ENCODE measurements at regions not wholly inside any gene's neighbourhood (a gene's known extent, or its start where the extent isn't known, plus 50 kb on each side); places are given as distances from the start of the nearest gene placed in this dataset.

DNA sequence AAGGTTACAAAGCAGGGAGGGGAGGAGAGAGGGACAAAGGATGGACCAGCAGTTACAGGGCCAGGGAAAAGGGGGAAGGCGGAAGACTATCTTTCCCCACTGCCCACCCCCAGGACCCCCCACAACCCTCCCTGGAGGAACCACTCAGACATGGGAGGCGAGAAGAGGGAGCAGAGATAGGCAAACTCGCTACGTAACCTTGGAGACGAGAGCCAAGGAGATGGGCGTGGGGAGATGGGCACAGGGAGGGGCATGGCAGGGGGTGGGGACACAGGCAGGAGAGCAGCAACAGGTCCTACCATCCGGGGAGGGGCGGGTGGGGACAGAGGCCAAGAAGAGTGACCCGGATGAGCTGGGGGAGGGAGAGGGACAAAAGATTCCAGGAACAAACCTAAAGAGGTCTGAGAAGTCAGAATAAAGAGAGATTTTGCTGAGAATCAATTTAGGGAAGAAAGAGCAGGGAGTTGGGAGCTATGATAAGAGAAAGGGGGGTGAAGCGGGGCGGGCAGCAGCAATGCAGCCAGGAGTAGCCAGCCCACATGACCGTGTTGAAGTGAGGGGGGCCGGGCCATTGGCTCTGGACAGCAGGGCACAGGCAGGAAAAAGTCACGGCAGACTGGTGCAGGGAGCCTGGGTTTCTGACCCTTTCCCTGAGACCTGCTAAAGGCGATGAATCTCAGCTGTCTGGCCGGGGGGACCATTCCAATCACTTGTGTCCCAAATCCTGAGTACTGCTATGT is 128.4 kb downstream of the BUD13 start:
- no peak overlapping the region for H3K27ac ChIP-seq
- H3K4me3 ChIP-seq = no peak overlapping the region
- H3K27me3 ChIP-seq = no peaks in the 10 kb centered on the region
- ATAC-seq (ENCODE audit: low FRiP score in 2 of 2) (no peak), DNase-seq (no peak)
- no peaks in the 10 kb centered on the region for H3K36me3 ChIP-seq
- H3K4me1 ChIP-seq = no peaks in the 10 kb centered on the region
- 44 to 61% methylated on average over 16 of the region's 16 CpGs for WGBS, 2 donors
- no peaks in the 10 kb centered on the region for H3K9me3 ChIP-seq
- TF ChIP-seq POLR2A (IDR thresholded peaks at IDR 0.05) = no peak
- TF ChIP-seq CTCF (IDR thresholded peaks at IDR 0.05) = no peak
- no peak for TF ChIP-seq EP300 (IDR thresholded peaks at IDR 0.05)

DNA sequence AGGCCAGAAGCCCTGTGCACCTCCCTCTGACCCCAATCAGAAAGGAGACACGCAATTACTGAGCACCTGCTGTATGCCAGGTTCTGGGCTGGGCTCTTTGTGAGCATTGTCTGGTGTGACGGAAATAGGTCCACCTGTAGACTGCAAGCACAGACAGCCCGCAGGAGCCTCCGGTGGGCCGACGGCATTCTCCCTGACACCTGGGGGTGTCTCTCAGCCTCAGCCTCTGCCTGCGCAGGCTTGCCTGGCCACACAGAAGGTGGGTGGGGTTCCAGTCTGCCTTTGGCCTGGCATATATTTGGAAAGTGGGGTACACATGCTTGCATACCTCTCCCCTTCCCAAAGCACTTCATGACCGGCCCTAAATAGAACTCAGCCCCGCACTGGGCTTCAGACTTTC is 129.3 kb downstream of the BUD13 start:
- H3K36me3 ChIP-seq = no peaks in the 10 kb centered on the region
- ATAC-seq (ENCODE audit: low FRiP score in 2 of 2) (no peak), DNase-seq (peak in 1 of 2 donors; percentile 51)
- TF ChIP-seq POLR2AphosphoS5 (IDR thresholded peaks at IDR 0.05) = no peak
- no peak for TF ChIP-seq EP300 (IDR thresholded peaks at IDR 0.05)
- no peak for TF ChIP-seq CTCF (IDR thresholded peaks at IDR 0.05)
- no peak for TF ChIP-seq POLR2A (IDR thresholded peaks at IDR 0.05)
- WGBS, 2 donors = 81 to 88% methylated on average over 5 to 8 of the region's 9 CpGs
- H3K4me1 ChIP-seq = no peaks in the 10 kb centered on the region
- H3K4me3 ChIP-seq = no peak overlapping the region
- no peak overlapping the region for H3K27ac ChIP-seq
- no peaks in the 10 kb centered on the region for H3K9me3 ChIP-seq
- no peaks in the 10 kb centered on the region for H3K27me3 ChIP-seq

DNA sequence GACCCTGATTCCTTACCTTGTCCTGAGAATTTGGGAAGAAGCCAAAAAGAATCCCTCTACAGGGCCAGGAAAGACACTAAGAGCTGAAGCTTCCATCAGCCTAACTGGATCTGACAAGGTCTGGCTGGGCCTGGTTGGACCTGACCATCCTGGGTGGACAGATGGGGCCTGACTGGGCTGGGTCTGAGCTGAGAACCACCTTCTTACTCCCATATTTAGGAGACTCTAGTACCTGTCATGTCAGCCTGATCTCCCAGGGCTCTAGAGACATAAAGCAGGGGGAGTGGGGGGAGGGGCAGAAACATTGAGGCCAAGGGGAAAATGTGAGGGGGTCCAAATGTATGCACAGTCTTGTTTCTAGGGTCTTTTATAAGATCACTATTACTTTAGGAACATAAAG is 129.9 kb downstream of the BUD13 start:
- H3K36me3 ChIP-seq = no peaks in the 10 kb centered on the region
- no peak overlapping the region for H3K27ac ChIP-seq
- no peaks in the 10 kb centered on the region for H3K9me3 ChIP-seq
- H3K27me3 ChIP-seq = no peaks in the 10 kb centered on the region
- H3K4me3 ChIP-seq = no peak overlapping the region
- ATAC-seq (ENCODE audit: low FRiP score in 2 of 2) = no peak
- H3K4me1 ChIP-seq = no peaks in the 10 kb centered on the region
- no peak for DNase-seq
- TF ChIP-seq POLR2A (IDR thresholded peaks at IDR 0.05) (no peak), POLR2AphosphoS5 (IDR thresholded peaks at IDR 0.05) (no peak), EP300 (IDR thresholded peaks at IDR 0.05) (no peak), CTCF (IDR thresholded peaks at IDR 0.05) (no peak)

DNA sequence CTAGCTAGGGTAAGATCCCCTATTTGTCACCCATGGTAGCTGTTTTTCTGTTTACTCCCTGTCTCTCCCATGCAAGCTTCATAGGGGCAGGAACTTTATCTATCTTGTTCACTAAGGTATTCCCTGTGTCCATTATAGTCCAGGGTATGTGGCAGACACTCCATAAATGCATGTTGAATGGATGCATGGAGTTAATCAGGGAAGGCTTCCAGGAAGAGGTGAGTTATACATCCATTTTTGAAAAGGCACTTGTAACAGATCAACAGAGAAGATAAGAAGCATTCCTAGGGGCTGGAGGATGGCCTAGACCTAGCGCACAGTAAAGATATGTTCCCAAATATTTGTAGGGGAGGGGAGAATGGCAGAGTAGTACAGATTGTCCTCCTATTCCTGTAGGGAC is 130.3 kb downstream of the BUD13 start:
- WGBS, 2 donors = 67 to 86% methylated on average over 1 of the region's 1 CpG
- Histone ChIP-seq H3K4me3 (no peak overlapping the region), H3K36me3 (no peaks in the 10 kb centered on the region), H3K4me1 (no peaks in the 10 kb centered on the region), H3K27me3 (no peaks in the 10 kb centered on the region), H3K9me3 (no peaks in the 10 kb centered on the region), H3K27ac (no peak overlapping the region)
- no peak for ATAC-seq (ENCODE audit: low FRiP score in 2 of 2)
- TF ChIP-seq POLR2AphosphoS5 (IDR thresholded peaks at IDR 0.05) (no peak), EP300 (IDR thresholded peaks at IDR 0.05) (no peak), CTCF (IDR thresholded peaks at IDR 0.05) (no peak), POLR2A (IDR thresholded peaks at IDR 0.05) (no peak)
- DNase-seq = no peak

- Histone ChIP-seq H3K36me3 (no peaks in the 10 kb centered on the region), H3K27me3 (no peaks in the 10 kb centered on the region), H3K4me1 (no peaks in the 10 kb centered on the region), H3K27ac (no peak overlapping the region), H3K4me3 (no peak overlapping the region), H3K9me3 (no peaks in the 10 kb centered on the region)
- 32 to 33% methylated on average over 7 to 11 of the region's 11 CpGs for WGBS, 2 donors
- TF ChIP-seq POLR2AphosphoS5 (IDR thresholded peaks at IDR 0.05) = no peak
- no peak for TF ChIP-seq EP300 (IDR thresholded peaks at IDR 0.05)
- TF ChIP-seq CTCF (IDR thresholded peaks at IDR 0.05) = peak in 5 of 6 experiments; percentile 26 to 76 (median 66)
- no peak for TF ChIP-seq POLR2A (IDR thresholded peaks at IDR 0.05)
- ATAC-seq (ENCODE audit: low FRiP score in 2 of 2) (peak in 1 of 2 donors; percentile 55), DNase-seq (peak; percentile 41)
Measured at GRCh38 chr11:116641561-116642045, 131.2 kb downstream of the BUD13 start.
